ENCODE measurements at regions not wholly inside any gene's neighbourhood (a gene's known extent, or its start where the extent isn't known, plus 50 kb on each side); places are given as distances from the start of the nearest gene placed in this dataset.

GRCh38 chr6:134541001-134541400 lies 223.1 kb upstream of the SGK1 start:
- no peak for TF ChIP-seq CTCF (IDR thresholded peaks at IDR 0.05)
- no peak for TF ChIP-seq POLR2A (IDR thresholded peaks at IDR 0.05)

Measured in Peyer's patch (tissue), 4 donors.